ENCODE measurements at regions not wholly inside any gene's neighbourhood (a gene's known extent, or its start where the extent isn't known, plus 50 kb on each side); places are given as distances from the start of the nearest gene placed in this dataset.

GRCh38 chr5:96264047-96264446 lies 169.0 kb downstream of the PCSK1 start:
- no peak for TF ChIP-seq POLR2A (IDR thresholded peaks at IDR 0.05)
- TF ChIP-seq CTCF (IDR thresholded peaks at IDR 0.05), result no peak
- TF ChIP-seq EP300 (IDR thresholded peaks at IDR 0.05), result no peak
- TF ChIP-seq POLR2AphosphoS5 (IDR thresholded peaks at IDR 0.05), result no peak

Measured in sigmoid colon (tissue), 4 donors.